ENCODE measurements at regions not wholly inside any gene's neighbourhood (a gene's known extent, or its start where the extent isn't known, plus 50 kb on each side); places are given as distances from the start of the nearest gene placed in this dataset.

DNA sequence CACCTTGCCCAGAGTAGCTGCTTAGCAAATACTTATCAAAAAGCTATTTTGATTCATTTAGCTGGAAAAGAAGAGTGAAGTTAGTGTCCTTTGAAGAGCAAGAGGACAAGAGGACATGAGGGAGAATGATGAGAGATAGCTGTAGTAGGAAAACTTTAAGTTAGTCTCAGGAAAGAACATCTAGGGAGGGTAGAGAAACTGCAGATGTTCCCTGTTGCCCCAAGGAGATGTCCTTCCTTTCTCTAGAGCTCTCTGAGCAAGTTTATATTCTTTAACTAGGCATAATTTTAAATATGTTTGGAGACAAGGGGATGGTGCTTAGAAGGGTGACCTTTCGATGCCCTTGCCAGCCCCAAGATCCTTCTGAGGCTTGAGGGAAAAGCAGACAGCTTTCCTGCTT is 529.1 kb upstream of the TBX3 start:
- TF ChIP-seq CTCF (IDR thresholded peaks at IDR 0.05): no peak
- TF ChIP-seq POLR2A (IDR thresholded peaks at IDR 0.05): no peak

Data from thyroid gland (tissue), 4 donors.